Neural crest cell (in vitro differentiated cells): ENCODE measurements at regions not wholly inside any gene's neighbourhood (a gene's known extent, or its start where the extent isn't known, plus 50 kb on each side); places are given as distances from the start of the nearest gene placed in this dataset.

Experiments used
- DNase-seq: peaks from one replicate; pipeline ENCODE4 v3.0.0; 2021; ENCODE audit warnings: low read depth, mixed read lengths, low spot score
- H3K27ac Mint-ChIP-seq: one replicate; pipeline ENCODE4 v1.8.0; 2021; ENCODE audit warnings: mild to moderate bottlenecking, mixed read lengths; ENCODE audit not compliant: unreplicated experiment
- H3K27me3 Mint-ChIP-seq: 2 replicates; pipeline ENCODE4 v1.8.0; 2021; ENCODE audit warnings: low read depth, mild to moderate bottlenecking, mixed read lengths
- H3K36me3 Mint-ChIP-seq: 2 replicates; pipeline ENCODE4 v1.8.0; 2021; ENCODE audit warnings: low read depth, mild to moderate bottlenecking, mixed read lengths
- H3K4me1 Mint-ChIP-seq: 2 replicates; pipeline ENCODE4 v1.8.0; 2021; ENCODE audit warnings: mixed read lengths
- H3K4me3 Mint-ChIP-seq: one replicate; pipeline ENCODE4 v1.8.0; 2021; ENCODE audit warnings: mild to moderate bottlenecking, mixed read lengths
- H3K9me3 Mint-ChIP-seq: 2 replicates; pipeline ENCODE4 v1.8.0; 2021; ENCODE audit warnings: mixed read lengths
- CTCF ChIP-seq: fragments of 200-600 bp; sonication (generic); conservative IDR thresholded peaks from 2 replicates; pipeline ENCODE4 v1.5.0; 2021; ENCODE audit warnings: antibody characterized with exemption, mild to moderate bottlenecking

GRCh38 chr11:10397226-10397987 is 57.7 kb upstream of the AMPD3 start:
- Mint-ChIP-seq H3K27me3 (no peaks in the 10 kb centered on the region), H3K4me1 (peaks cover 11% of the 10 kb centered on the region), H3K27ac (no peak overlapping the region), H3K9me3 (no peaks in the 10 kb centered on the region), H3K4me3 (no peak overlapping the region), H3K36me3 (no peaks in the 10 kb centered on the region)
- DNase-seq = no peak
- no peak for TF ChIP-seq CTCF

- H3K27ac Mint-ChIP-seq = no peak overlapping the region
- H3K9me3 Mint-ChIP-seq = no peaks in the 10 kb centered on the region
Measured at GRCh38 chr11:10398525-10398924, 56.5 kb upstream of the AMPD3 start.

GRCh38 chr11:10400856-10401255 is 54.2 kb upstream of the AMPD3 start:
- TF ChIP-seq CTCF = no peak
- Mint-ChIP-seq H3K9me3 (no peaks in the 10 kb centered on the region), H3K27ac (no peak overlapping the region), H3K27me3 (no peaks in the 10 kb centered on the region), H3K4me1 (peaks cover under 1% of the 10 kb centered on the region), H3K36me3 (no peaks in the 10 kb centered on the region), H3K4me3 (no peak overlapping the region)
- no peak for DNase-seq

More at GRCh38 chr11:10398525-10398924, 56.5 kb upstream of the AMPD3 start:
- TF ChIP-seq CTCF = no peak
- peaks cover 6% of the 10 kb centered on the region for H3K4me1 Mint-ChIP-seq
- H3K27me3 Mint-ChIP-seq = no peaks in the 10 kb centered on the region
- no peaks in the 10 kb centered on the region for H3K36me3 Mint-ChIP-seq
- H3K4me3 Mint-ChIP-seq = no peak overlapping the region
- no peak for DNase-seq

GRCh38 chr11:10401256-10401655 is 53.8 kb upstream of the AMPD3 start:
- no peaks in the 10 kb centered on the region for H3K9me3 Mint-ChIP-seq
- no peak for DNase-seq
- H3K4me3 Mint-ChIP-seq = no peak overlapping the region
- H3K36me3 Mint-ChIP-seq = no peaks in the 10 kb centered on the region
- no peaks in the 10 kb centered on the region for H3K27me3 Mint-ChIP-seq
- TF ChIP-seq CTCF = no peak
- H3K27ac Mint-ChIP-seq = peak overlapping the region; percentile 52
- H3K4me1 Mint-ChIP-seq = peaks cover 4% of the 10 kb centered on the region

- Mint-ChIP-seq H3K36me3 (no peaks in the 10 kb centered on the region), H3K27me3 (no peaks in the 10 kb centered on the region), H3K9me3 (no peaks in the 10 kb centered on the region), H3K4me1 (peaks cover 6% of the 10 kb centered on the region), H3K4me3 (no peak overlapping the region), H3K27ac (no peak overlapping the region)
- no peak for DNase-seq
- no peak for TF ChIP-seq CTCF
Measured at GRCh38 chr11:10401696-10402392, 53.2 kb upstream of the AMPD3 start.
